Ishikawa (cell line): ENCODE measurements at regions not wholly inside any gene's neighbourhood (a gene's known extent, or its start where the extent isn't known, plus 50 kb on each side); places are given as distances from the start of the nearest gene placed in this dataset.

ENCODE experiments used
- CEBPB ChIP-seq: IDR thresholded peaks from 2 replicates; pipeline ENCODE4 v1.6.1; 2012
- CREB1 ChIP-seq: IDR thresholded peaks from 2 replicates; pipeline ENCODE4 v1.6.1; 2012; ENCODE audit warnings: low read depth
- EGR1 ChIP-seq: IDR thresholded peaks from 2 replicates; pipeline ENCODE4 v1.6.1; 2012
- EP300 ChIP-seq: IDR thresholded peaks from 2 replicates; pipeline ENCODE4 v1.6.1; 2012; ENCODE audit warnings: borderline replicate concordance
- FOXM1 ChIP-seq: IDR thresholded peaks from 2 replicates; pipeline ENCODE4 v1.6.1; 2012; ENCODE audit warnings: low read depth, borderline replicate concordance
- NFIC ChIP-seq: IDR thresholded peaks from 2 replicates; pipeline ENCODE4 v1.6.1; 2012
- RAD21 ChIP-seq: IDR thresholded peaks from 2 replicates; pipeline ENCODE4 v1.6.1; 2012; ENCODE audit warnings: low read depth
- TAF1 ChIP-seq: IDR thresholded peaks from 2 replicates; pipeline ENCODE4 v1.6.1; 2012; ENCODE audit warnings: low read depth, mild to moderate bottlenecking
- TCF12 ChIP-seq: IDR thresholded peaks from 2 replicates; pipeline ENCODE4 v1.6.1; 2012; ENCODE audit warnings: low read depth
- TEAD4 ChIP-seq: IDR thresholded peaks from 2 replicates; pipeline ENCODE4 v1.6.1; 2012
- YY1 ChIP-seq: IDR thresholded peaks from 2 replicates; pipeline ENCODE4 v1.6.1; 2012; ENCODE audit warnings: low read depth
- ZBTB7A ChIP-seq: IDR thresholded peaks from 2 replicates; pipeline ENCODE4 v1.6.1; 2012; ENCODE audit warnings: low read depth
- TF ChIP-seq, protein P1 (sequence below): IDR thresholded peaks from 2 replicates; pipeline ENCODE4 v1.6.1; 2012; ENCODE audit warnings: low read depth, mild to moderate bottlenecking
- TF ChIP-seq, protein P2 (sequence below): IDR thresholded peaks from 2 replicates; pipeline ENCODE4 v1.6.1; 2012
- TF ChIP-seq, protein P3 (sequence below): IDR thresholded peaks from 2 replicates; pipeline ENCODE4 v1.6.1; 2012

- TF ChIP-seq NFIC: no peak
- no peak for TF ChIP-seq TAF1
- TF ChIP-seq TEAD4: no peak
Measured at GRCh38 chr14:101191721-101192660, 288.5 kb upstream of the RTL1 start.

DNA sequence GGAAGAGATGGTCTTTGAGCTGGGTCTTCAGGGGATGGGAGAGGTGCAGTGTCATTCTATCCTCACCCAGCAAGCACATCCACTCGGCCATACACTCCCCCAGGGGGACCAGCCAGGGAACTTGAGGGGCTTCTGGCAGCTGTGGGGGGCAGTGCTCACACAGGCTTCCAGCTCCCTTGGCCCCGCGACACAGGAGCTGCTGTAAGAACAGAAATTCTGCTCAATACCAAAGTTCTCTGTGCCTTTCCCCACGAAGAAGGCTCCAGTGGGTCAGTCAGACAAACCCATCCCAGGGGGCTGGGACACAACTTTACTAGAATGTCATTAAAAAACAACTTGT is 289.1 kb upstream of the RTL1 start:
- no peak for TF ChIP-seq CREB1
- no peak for TF ChIP-seq YY1
- TF ChIP-seq, protein P1, sequence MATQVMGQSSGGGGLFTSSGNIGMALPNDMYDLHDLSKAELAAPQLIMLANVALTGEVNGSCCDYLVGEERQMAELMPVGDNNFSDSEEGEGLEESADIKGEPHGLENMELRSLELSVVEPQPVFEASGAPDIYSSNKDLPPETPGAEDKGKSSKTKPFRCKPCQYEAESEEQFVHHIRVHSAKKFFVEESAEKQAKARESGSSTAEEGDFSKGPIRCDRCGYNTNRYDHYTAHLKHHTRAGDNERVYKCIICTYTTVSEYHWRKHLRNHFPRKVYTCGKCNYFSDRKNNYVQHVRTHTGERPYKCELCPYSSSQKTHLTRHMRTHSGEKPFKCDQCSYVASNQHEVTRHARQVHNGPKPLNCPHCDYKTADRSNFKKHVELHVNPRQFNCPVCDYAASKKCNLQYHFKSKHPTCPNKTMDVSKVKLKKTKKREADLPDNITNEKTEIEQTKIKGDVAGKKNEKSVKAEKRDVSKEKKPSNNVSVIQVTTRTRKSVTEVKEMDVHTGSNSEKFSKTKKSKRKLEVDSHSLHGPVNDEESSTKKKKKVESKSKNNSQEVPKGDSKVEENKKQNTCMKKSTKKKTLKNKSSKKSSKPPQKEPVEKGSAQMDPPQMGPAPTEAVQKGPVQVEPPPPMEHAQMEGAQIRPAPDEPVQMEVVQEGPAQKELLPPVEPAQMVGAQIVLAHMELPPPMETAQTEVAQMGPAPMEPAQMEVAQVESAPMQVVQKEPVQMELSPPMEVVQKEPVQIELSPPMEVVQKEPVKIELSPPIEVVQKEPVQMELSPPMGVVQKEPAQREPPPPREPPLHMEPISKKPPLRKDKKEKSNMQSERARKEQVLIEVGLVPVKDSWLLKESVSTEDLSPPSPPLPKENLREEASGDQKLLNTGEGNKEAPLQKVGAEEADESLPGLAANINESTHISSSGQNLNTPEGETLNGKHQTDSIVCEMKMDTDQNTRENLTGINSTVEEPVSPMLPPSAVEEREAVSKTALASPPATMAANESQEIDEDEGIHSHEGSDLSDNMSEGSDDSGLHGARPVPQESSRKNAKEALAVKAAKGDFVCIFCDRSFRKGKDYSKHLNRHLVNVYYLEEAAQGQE: no peak
- no peak for TF ChIP-seq FOXM1
- TF ChIP-seq ZBTB7A: no peak
- TF ChIP-seq, protein P2, sequence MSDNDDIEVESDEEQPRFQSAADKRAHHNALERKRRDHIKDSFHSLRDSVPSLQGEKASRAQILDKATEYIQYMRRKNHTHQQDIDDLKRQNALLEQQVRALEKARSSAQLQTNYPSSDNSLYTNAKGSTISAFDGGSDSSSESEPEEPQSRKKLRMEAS: no peak

DNA sequence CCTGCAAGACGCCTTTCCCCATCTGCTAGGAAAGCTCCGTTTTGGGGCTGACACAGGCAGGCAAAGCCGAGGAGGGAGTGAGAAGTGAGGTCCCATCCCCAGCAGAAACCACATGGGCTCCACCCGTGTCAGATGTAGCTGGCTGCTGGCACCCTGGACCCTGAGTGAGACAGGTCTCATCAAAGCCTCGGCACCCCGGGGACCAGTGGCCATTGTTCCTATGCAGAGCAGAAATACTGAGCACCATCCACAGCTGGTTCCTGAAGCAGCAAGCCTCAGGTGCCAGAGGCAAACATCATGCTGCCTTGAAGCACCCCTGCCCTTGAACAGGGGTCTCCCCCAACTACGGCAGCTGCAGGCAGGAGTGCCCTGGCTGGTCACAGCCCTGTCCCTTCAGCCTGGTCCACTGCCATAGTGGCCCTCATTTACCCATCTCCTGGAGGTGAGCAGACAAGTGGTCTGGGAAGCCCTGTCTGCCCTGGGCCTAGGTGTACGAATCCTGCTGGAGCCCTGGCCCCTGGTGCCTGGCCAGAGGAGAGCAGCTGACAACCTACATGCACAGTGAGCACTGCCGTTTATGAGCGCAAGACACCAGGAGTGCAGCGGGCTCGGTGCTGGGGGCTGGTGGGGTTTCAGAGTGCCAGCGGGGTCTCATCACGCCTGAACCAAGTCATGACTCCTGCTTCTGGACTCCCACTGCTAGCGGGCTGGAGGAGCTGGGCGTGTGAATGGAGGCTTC is 289.8 kb upstream of the RTL1 start:
- no peak for TF ChIP-seq CREB1
- no peak for TF ChIP-seq EP300
- TF ChIP-seq NFIC: no peak
- TF ChIP-seq TEAD4: no peak
- TF ChIP-seq, protein P1: no peak
- no peak for TF ChIP-seq RAD21
- TF ChIP-seq, protein P2: no peak
- TF ChIP-seq YY1: no peak
- TF ChIP-seq TCF12: no peak
- TF ChIP-seq, protein P3, sequence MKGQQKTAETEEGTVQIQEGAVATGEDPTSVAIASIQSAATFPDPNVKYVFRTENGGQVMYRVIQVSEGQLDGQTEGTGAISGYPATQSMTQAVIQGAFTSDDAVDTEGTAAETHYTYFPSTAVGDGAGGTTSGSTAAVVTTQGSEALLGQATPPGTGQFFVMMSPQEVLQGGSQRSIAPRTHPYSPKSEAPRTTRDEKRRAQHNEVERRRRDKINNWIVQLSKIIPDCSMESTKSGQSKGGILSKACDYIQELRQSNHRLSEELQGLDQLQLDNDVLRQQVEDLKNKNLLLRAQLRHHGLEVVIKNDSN: no peak
- no peak for TF ChIP-seq TAF1
- no peak for TF ChIP-seq ZBTB7A
- TF ChIP-seq EGR1: no peak
- no peak for TF ChIP-seq CEBPB
- TF ChIP-seq FOXM1: no peak

DNA sequence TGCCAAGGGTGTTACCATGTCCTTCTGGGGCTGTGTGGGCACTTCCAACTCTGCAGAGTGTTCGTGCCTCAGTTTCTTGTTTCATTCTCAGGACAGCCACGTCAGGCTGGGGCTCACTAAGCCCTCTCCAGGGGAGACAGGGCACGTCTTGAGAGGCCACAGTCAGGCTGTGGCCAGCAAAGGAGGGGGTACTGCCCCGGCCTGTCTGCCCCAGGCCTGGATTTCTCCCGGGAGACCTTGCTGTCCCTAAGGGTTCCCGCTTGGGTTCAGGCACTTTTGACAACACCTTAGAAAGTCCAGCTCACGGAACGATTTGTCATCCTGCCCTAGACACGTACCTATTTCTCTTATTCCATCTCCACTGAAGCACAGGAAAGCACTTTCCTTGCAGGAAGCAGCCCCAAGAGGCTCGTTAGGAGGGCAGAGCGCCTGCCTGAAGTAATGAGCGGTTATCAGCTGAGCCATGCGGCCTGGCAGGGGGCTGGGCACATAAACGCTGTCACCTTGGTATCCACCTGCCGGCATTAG is 290.4 kb upstream of the RTL1 start:
- TF ChIP-seq FOXM1 (no peak), YY1 (no peak), ZBTB7A (no peak), EGR1 (no peak)
- TF ChIP-seq, protein P3: no peak
- TF ChIP-seq, protein P1: no peak
- TF ChIP-seq, protein P2: no peak
